ENCODE measurements at regions not wholly inside any gene's neighbourhood (a gene's known extent, or its start where the extent isn't known, plus 50 kb on each side); places are given as distances from the start of the nearest gene placed in this dataset.
"Not testable (repeated sequence)": the region's sequence is repeated elsewhere in the genome, so short reads cannot be mapped to it uniquely, and the experiment has no call there.

DNA sequence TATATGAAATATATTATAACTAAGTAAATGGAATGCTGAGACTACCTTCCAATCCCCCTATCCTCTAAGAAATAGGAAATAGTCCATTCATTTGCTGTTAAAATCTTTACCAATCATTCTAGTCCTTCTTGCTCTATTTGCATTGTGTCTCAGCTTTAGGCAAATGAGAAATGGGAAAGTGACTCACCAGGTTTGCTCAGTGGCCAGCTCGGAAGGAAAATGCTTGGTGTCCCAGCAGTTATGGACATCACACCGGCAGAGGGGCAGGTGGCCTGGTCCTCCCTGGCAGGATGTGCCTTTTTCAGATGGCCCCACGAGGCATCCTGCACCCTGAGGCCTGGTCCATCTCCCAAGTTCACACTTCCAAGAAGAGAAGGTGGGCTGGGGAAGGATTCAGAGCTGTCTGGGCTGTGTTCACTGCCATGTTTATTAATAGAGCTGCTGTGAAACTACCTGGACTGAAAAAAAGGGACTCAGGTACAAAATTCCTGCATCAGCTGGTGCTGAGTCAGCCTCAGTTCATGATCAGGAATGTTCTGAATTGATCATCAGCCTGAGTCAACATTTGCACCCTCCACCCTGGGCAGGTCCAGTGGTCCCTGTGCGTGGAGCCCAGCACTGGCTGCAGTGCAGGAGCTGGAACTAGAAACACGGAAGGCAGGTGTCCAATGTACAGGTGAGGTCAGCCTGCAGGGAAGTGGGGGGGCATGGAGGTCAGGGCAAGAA, 60.1 kb upstream of the ARL4C start:
- no peaks in the 10 kb centered on the region for H3K27me3 ChIP-seq
- no peak overlapping the region for H3K4me3 ChIP-seq
- no peaks in the 10 kb centered on the region for H3K36me3 ChIP-seq
- no peaks in the 10 kb centered on the region for H3K9me3 ChIP-seq
- H3K27ac ChIP-seq, result no peak overlapping the region
- H3K4me1 ChIP-seq, result no peaks in the 10 kb centered on the region
- DNase-seq (no peak), ATAC-seq (peak in 1 of 4 donors; percentile 67)
- intact Hi-C loops (cut with DNase I), result loop anchor here in 1 of 2 donors (5.0 kb wide), 1 partner anchor 555 kb away; no protein-coding TSS in a partner anchor
- TF ChIP-seq, protein P1, sequence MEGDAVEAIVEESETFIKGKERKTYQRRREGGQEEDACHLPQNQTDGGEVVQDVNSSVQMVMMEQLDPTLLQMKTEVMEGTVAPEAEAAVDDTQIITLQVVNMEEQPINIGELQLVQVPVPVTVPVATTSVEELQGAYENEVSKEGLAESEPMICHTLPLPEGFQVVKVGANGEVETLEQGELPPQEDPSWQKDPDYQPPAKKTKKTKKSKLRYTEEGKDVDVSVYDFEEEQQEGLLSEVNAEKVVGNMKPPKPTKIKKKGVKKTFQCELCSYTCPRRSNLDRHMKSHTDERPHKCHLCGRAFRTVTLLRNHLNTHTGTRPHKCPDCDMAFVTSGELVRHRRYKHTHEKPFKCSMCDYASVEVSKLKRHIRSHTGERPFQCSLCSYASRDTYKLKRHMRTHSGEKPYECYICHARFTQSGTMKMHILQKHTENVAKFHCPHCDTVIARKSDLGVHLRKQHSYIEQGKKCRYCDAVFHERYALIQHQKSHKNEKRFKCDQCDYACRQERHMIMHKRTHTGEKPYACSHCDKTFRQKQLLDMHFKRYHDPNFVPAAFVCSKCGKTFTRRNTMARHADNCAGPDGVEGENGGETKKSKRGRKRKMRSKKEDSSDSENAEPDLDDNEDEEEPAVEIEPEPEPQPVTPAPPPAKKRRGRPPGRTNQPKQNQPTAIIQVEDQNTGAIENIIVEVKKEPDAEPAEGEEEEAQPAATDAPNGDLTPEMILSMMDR (IDR thresholded peaks at IDR 0.05), result no peak
- 79% methylated on average over 3 of the region's 5 CpGs for WGBS (ENCODE audit: insufficient coverage, low coverage, low lambda C conversion rate, missing lambda C conversion rate)

DNA sequence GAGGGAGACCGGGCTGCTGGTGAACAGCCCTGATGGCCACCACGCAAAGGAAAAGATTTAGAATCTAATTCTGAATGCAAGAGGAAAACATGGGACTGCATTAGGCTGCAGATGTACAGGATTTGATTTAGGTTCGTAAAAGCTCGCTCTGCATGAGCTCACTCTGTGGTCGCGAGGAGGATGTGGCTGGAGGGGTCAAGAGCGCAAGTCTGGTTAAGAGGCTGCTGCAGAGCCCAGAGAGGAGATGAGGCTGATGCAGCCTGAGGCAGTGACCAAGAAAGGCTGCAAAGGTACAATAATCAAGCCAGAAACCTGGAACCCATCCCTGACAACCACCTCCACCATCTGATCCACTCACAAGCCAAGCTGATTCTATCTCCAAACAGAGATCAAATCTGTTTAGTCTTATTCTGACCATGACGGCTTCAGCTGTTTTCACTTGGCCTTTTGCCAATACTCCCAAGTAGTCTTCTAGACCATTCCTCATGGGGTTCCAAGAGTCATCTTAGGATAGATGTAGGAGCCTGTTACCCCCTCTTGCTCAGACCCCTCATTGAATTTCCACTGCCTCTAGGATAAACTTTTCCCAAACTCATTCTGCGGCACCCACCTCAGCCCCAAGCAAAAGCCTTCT, 58.9 kb upstream of the ARL4C start:
- H3K27me3 ChIP-seq, result no peaks in the 10 kb centered on the region
- H3K27ac ChIP-seq, result no peak overlapping the region
- no peaks in the 10 kb centered on the region for H3K9me3 ChIP-seq
- TF ChIP-seq POLR2A (IDR thresholded peaks at IDR 0.05), result no peak
- TF ChIP-seq, protein P1 (IDR thresholded peaks at IDR 0.05), result no peak
- ATAC-seq, result no peak
- H3K36me3 ChIP-seq, result no peaks in the 10 kb centered on the region
- WGBS (ENCODE audit: insufficient coverage, low coverage, low lambda C conversion rate, missing lambda C conversion rate), result 81% methylated on average over 7 of the region's 9 CpGs
- intact Hi-C loops (cut with DNase I), result loop anchor here in 1 of 2 donors (5.0 kb wide), 1 partner anchor 557 kb away; no protein-coding TSS in a partner anchor
- H3K4me1 ChIP-seq, result no peaks in the 10 kb centered on the region
- no peak overlapping the region for H3K4me3 ChIP-seq
- DNase-seq, result no peak

DNA sequence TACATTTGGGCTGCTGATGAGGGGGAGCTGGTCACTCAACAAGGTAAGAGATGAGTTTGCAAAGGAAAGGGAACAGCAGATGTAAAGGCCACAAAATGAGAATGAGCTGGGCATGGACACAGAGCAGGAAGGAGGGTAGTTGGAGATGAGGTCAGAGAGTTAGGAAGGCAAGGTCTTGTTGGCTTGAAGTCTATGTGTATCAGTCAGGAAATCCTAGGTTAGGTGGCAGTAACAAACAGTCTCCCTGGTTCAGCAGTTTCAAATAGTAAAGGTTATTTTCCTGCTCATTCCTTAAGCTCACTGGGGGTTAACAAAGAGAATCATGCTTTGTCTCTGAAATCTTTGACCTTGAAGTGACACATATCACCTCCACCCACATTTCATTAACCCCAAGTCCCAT, 58.3 kb upstream of the ARL4C start:
- TF ChIP-seq, protein P1 (IDR thresholded peaks at IDR 0.05), result no peak
- no peak for TF ChIP-seq POLR2A (IDR thresholded peaks at IDR 0.05)
- ATAC-seq (no peak), DNase-seq (no peak)
- H3K4me1 ChIP-seq, result no peaks in the 10 kb centered on the region
- H3K27me3 ChIP-seq, result no peaks in the 10 kb centered on the region
- no peaks in the 10 kb centered on the region for H3K9me3 ChIP-seq
- no peaks in the 10 kb centered on the region for H3K36me3 ChIP-seq
- H3K27ac ChIP-seq, result no peak overlapping the region
- intact Hi-C loops (cut with DNase I), result loop anchor here in 1 of 2 donors (5.0 kb wide), 1 partner anchor 557 kb away; no protein-coding TSS in a partner anchor
- H3K4me3 ChIP-seq, result no peak overlapping the region

DNA sequence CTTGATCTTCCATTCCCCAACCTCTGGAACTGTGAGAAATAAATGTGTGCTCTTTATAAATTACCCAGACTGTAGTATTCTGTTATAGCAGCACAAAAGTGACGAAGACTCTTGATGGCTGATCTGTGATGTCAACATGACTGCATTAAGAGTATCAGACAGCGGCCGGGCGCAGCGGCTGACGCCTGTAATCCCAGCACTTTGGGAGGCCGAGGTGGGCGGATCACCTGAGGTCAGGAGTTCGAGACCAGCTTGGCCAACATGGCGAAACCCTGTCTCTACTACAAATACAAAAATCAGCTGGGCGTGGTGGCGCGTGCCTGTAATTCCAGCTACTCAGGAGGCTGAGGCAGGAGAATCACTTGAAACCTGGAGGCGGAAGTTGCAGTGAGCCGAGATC, 56.3 kb upstream of the ARL4C start:
- H3K9me3 ChIP-seq; H3K27ac ChIP-seq; intact Hi-C loops (cut with DNase I); H3K4me3 ChIP-seq; H3K4me1 ChIP-seq; DNase-seq; ATAC-seq; H3K27me3 ChIP-seq; H3K36me3 ChIP-seq: not testable (repeated sequence)
- no CpG with 5 or more reads among the region's 15 CpGs for WGBS (ENCODE audit: insufficient coverage, low coverage, low lambda C conversion rate, missing lambda C conversion rate)

DNA sequence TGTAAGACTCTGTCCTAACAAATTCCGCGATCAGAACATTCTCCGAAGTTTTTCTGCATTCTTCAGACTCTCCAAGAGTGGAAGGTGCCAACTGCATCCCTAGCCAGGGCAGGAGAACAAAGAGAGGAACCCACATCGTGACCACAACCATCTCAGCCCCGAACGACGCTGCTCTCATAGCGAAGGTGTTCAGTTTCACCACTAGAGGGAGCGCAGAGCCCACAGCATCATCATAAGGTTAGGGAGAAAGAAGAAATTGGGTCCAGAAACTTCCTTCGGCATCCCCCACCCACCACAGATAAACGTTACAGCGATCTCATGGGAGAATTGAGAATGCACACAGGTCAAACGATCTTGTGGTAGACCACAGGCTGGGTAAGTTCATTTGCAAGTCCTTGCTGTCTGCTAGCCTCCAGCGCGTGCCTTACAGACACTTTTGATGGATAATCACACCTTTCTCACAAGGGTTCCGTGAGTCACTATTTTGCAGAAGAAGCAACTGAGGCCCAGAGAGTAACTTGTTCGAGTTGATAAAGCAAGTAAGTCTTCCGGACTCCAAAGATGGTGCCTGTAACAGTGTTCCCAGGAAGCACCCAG, 53.7 kb upstream of the ARL4C start:
- WGBS (ENCODE audit: insufficient coverage, low coverage, low lambda C conversion rate, missing lambda C conversion rate), result 17% methylated on average over 11 of the region's 18 CpGs
- Histone ChIP-seq H3K9me3 (no peaks in the 10 kb centered on the region), H3K4me1 (no peaks in the 10 kb centered on the region), H3K27me3 (no peaks in the 10 kb centered on the region), H3K36me3 (no peaks in the 10 kb centered on the region), H3K4me3 (no peak overlapping the region), H3K27ac (no peak overlapping the region)
- TF ChIP-seq POLR2A (IDR thresholded peaks at IDR 0.05), result no peak
- TF ChIP-seq, protein P1 (IDR thresholded peaks at IDR 0.05), result peak; percentile 90 to 95 (median 92)
- intact Hi-C loops (cut with DNase I), result no loop called here
- ATAC-seq (peak; percentile 88 to 93 (median 90)), DNase-seq (peak; percentile 57 to 69 (median 63))
